NT2/D1 (cell line): ENCODE measurements at regions not wholly inside any gene's neighbourhood (a gene's known extent, or its start where the extent isn't known, plus 50 kb on each side); places are given as distances from the start of the nearest gene placed in this dataset.

Experiments
- DNase-seq: peaks from one replicate; pipeline ENCODE4 v3.0.0-alpha.2; 2011; ENCODE audit warnings: low read depth, low spot score
- H3K27me3 ChIP-seq: 2 replicates; pipeline ENCODE4 v1.6.0; 2011; ENCODE audit warnings: mild to moderate bottlenecking; ENCODE audit not compliant: insufficient read length, insufficient read depth
- H3K36me3 ChIP-seq: 2 replicates; pipeline ENCODE4 v1.6.1; 2011; ENCODE audit warnings: mild to moderate bottlenecking, low read length, mixed read lengths; ENCODE audit not compliant: insufficient read depth, insufficient read length
- H3K4me1 ChIP-seq: 2 replicates; pipeline ENCODE4 v1.5.1; 2011; ENCODE audit not compliant: insufficient read depth, insufficient read length
- H3K4me3 ChIP-seq: 2 replicates; pipeline ENCODE4 v1.5.1; 2011; ENCODE audit warnings: low read depth; ENCODE audit not compliant: insufficient read length
- H3K9ac ChIP-seq: 2 replicates; pipeline ENCODE4 v1.6.0; 2011; ENCODE audit warnings: low read depth; ENCODE audit not compliant: insufficient read length
- H3K9me3 ChIP-seq: 2 replicates; pipeline ENCODE4 v1.5.1; 2011; ENCODE audit warnings: mild to moderate bottlenecking, low read length; ENCODE audit not compliant: insufficient read depth
- SUZ12 ChIP-seq: IDR thresholded peaks from 2 replicates; pipeline ENCODE4 v1.6.1; 2011; ENCODE audit not compliant: insufficient read length, insufficient read depth; ENCODE audit errors: extremely low read depth
- YY1 ChIP-seq: IDR thresholded peaks from 2 replicates; pipeline ENCODE4 v1.6.1; 2011; ENCODE audit not compliant: insufficient read length, insufficient read depth
- ZNF274 ChIP-seq: IDR thresholded peaks from 2 replicates; pipeline ENCODE4 v1.6.1; 2011; ENCODE audit warnings: mild to moderate bottlenecking, low read depth, low read length

DNA sequence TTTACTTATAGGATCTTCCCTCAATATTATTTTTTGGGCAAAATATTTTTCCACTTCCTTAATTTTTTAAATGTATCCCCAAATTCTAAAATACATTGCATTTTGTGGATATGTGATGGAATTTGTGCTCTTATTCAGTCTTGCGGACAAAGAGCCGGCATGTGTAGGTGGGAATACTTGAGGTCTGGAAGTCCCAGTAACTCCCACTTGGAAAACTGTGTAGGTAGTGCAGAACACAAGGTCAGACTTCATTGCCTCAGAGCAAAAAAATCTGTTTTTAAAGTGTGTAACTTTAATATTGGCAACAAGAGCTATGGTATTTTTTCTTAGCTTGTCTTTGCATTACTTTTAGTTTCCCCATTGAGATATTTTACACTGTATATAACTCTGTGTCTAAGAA is 68.5 kb upstream of the SEMA3A start:
- no peak overlapping the region for H3K9ac ChIP-seq
- TF ChIP-seq YY1 (no peak), ZNF274 (no peak), SUZ12 (no peak)
- DNase-seq: no peak
- H3K27me3 ChIP-seq: no peaks in the 10 kb centered on the region
- no peaks in the 10 kb centered on the region for H3K36me3 ChIP-seq
- H3K4me3 ChIP-seq: no peak overlapping the region
- H3K4me1 ChIP-seq: no peaks in the 10 kb centered on the region
- H3K9me3 ChIP-seq: peaks cover 10% of the 10 kb centered on the region; the same call in 1 of the 2 replicates

DNA sequence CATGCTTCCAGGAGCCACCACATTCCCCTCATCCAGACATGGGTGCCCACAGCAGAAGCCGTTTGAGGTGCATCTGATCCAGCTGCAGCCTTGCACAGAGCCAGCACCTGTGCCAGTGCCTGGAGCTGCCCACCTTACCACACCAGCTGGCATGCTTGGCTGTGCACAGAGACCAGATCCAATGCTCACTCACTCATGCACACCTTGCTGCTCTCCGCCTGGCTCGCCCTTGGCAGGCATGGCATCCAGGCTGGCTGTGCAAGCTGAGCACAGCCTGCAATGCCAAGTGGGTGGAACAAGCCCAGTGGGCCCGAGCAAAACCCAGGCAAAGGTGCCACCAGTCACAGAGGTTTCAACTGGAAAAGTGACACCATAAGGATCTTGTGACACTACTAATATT is 66.9 kb upstream of the SEMA3A start:
- TF ChIP-seq SUZ12 (no peak), ZNF274 (no peak), YY1 (no peak)
- Histone ChIP-seq H3K9ac (no peak overlapping the region), H3K4me1 (no peaks in the 10 kb centered on the region), H3K9me3 (peaks cover 10% of the 10 kb centered on the region; the same call in 1 of the 2 replicates), H3K4me3 (no peak overlapping the region), H3K36me3 (no peaks in the 10 kb centered on the region), H3K27me3 (no peaks in the 10 kb centered on the region)
- DNase-seq: no peak

DNA sequence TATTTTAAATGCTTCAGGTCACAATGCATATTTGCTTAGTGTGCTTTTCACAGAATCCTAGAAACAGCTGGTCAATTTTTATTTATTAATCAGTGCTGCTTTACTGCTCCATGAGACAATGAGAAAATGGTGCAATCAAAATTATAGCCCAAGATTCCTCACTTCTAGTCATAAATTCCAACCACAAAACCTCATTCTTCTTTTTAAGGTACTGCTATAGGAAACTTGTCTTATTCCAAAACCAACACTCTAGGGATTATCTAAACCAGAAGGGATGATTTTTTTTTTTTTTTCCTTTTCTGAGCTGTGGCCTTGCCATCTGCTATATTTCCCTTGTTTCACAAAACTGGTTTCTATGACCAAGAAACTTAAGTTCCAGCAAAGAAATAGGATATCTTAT is 64.0 kb upstream of the SEMA3A start:
- H3K27me3 ChIP-seq: no peaks in the 10 kb centered on the region
- no peak for DNase-seq
- no peak overlapping the region for H3K9ac ChIP-seq
- H3K36me3 ChIP-seq: no peaks in the 10 kb centered on the region
- TF ChIP-seq ZNF274 (no peak), SUZ12 (no peak), YY1 (no peak)
- H3K9me3 ChIP-seq: peaks cover 10% of the 10 kb centered on the region; the same call in 1 of the 2 replicates
- H3K4me1 ChIP-seq: no peaks in the 10 kb centered on the region
- H3K4me3 ChIP-seq: no peak overlapping the region

DNA sequence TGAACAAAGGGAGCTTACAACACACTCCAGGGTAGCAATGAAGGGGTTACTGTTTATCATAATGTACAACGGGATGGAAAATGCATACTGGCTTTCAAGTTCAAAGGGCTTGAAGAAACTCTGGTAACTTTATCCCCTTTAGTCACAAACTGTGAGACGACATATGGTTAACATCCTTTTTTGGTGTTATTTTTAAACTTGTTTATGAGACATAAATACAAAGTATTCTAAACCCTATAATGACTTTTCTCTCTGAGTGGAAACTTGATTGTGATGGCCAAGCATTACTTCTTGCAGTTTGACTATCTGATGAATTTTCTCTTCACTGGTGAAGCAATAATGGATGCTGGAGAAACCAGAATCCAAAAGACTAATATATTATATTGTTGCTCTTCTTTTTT is 62.0 kb upstream of the SEMA3A start:
- no peak for DNase-seq
- TF ChIP-seq SUZ12 (no peak), ZNF274 (no peak), YY1 (no peak)
- no peaks in the 10 kb centered on the region for H3K27me3 ChIP-seq
- no peak overlapping the region for H3K4me3 ChIP-seq
- no peak overlapping the region for H3K9ac ChIP-seq
- H3K4me1 ChIP-seq: no peaks in the 10 kb centered on the region
- no peaks in the 10 kb centered on the region for H3K36me3 ChIP-seq
- peaks cover 10% of the 10 kb centered on the region; the same call in 1 of the 2 replicates for H3K9me3 ChIP-seq

DNA sequence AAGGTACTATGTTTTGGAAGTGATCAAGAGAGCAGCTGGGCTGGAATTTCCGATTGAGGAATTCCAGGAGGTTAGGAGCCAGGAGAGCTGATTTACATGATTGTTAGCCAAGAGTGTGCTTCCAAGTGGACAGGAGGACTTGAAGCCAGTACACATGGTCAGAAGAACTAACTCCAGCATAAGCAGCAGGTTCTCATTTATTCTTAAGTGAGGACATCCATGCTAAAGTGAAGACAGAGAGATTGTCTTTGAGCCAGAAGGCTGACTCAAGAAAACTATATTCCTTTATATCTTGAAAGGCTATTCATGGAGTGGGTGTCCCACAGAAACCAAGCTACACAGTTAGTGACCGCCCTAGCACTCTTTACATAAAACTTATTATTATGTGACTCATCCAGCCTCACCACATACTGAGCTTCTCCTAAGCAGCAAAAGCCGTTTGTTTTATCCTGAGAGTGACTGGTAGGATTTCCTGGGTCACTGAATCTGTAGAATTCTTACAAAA is 56.7 kb upstream of the SEMA3A start:
- no peaks in the 10 kb centered on the region for H3K9me3 ChIP-seq
- no peak overlapping the region for H3K4me3 ChIP-seq
- no peak for TF ChIP-seq YY1
- no peak for TF ChIP-seq ZNF274
- TF ChIP-seq SUZ12: no peak
- H3K4me1 ChIP-seq: no peaks in the 10 kb centered on the region
- no peak overlapping the region for H3K9ac ChIP-seq
- H3K27me3 ChIP-seq: no peaks in the 10 kb centered on the region
- DNase-seq: no peak
- H3K36me3 ChIP-seq: no peaks in the 10 kb centered on the region

DNA sequence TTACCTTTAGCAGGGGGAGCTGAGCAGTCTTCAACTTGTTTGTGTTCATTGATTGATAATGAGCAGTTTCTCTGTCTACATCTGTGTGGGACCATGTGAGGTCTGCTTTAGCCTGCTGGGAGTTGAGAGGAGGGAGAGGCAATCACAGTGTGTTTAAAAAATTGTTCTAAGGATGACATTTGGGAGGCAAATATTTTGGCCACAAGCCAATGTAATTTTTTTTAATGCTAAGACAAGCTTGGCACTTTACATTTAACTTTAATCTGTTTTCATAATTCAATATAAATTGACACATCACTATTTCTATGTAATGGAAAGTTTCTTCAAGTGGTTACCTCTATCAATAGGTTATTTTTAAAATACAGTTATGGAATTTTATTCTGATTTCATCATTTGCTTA is 55.9 kb upstream of the SEMA3A start:
- Histone ChIP-seq H3K27me3 (no peaks in the 10 kb centered on the region), H3K36me3 (no peaks in the 10 kb centered on the region), H3K9ac (no peak overlapping the region), H3K4me3 (no peak overlapping the region), H3K4me1 (no peaks in the 10 kb centered on the region), H3K9me3 (peaks cover 8% of the 10 kb centered on the region; the same call in 1 of the 2 replicates)
- TF ChIP-seq YY1: no peak
- no peak for TF ChIP-seq SUZ12
- no peak for TF ChIP-seq ZNF274
- DNase-seq: no peak

DNA sequence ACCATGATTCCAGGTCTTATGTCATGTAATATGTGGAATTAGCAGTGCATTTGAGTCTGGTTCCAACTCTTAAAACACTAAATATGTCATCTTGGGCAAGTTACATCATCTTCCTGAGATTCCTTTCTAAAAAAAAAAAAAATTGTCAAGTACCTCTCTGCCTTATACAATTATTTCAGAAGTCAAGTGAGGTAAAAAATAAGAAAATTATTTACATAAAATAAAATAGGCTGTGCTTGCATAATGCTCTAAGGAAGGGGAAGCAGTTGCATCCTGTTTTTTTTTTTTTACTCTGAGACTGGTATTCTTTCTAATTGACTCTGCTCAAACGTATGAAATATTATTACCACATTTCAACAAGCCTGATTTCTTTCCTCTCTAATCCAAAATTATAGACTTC is 55.1 kb upstream of the SEMA3A start:
- Histone ChIP-seq H3K4me1 (no peaks in the 10 kb centered on the region), H3K9ac (no peak overlapping the region), H3K36me3 (no peaks in the 10 kb centered on the region), H3K4me3 (no peak overlapping the region), H3K27me3 (no peaks in the 10 kb centered on the region), H3K9me3 (peaks cover 10% of the 10 kb centered on the region; the same call in 1 of the 2 replicates)
- TF ChIP-seq YY1: no peak
- TF ChIP-seq ZNF274: no peak
- no peak for TF ChIP-seq SUZ12
- DNase-seq: no peak

DNA sequence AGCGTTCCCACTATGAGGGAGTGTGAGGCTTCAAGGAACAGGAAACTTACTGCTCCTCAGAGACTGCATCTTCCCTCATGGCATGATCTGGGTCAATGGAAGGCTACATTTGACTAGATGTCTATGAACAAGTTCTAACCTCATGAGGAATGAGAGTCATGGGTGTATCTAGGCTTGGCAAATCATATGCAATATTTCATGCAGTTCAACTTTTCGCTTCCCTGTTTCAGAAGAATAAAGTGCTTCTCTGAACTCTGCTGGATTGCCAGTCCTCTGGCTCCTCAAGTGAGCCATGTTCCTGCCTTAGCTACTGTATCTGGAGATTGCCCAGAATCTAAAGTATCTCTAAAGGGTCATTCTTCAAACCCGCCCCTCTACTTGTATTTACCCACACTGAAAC is 54.3 kb upstream of the SEMA3A start:
- peaks cover 10% of the 10 kb centered on the region; the same call in 1 of the 2 replicates for H3K9me3 ChIP-seq
- H3K36me3 ChIP-seq: no peaks in the 10 kb centered on the region
- H3K4me1 ChIP-seq: no peaks in the 10 kb centered on the region
- H3K27me3 ChIP-seq: no peaks in the 10 kb centered on the region
- no peak for DNase-seq
- no peak overlapping the region for H3K9ac ChIP-seq
- TF ChIP-seq SUZ12: no peak
- no peak for TF ChIP-seq ZNF274
- TF ChIP-seq YY1: no peak
- H3K4me3 ChIP-seq: no peak overlapping the region
